Chondrocyte (in vitro differentiated cells): ENCODE measurements at regions not wholly inside any gene's neighbourhood (a gene's known extent, or its start where the extent isn't known, plus 50 kb on each side); places are given as distances from the start of the nearest gene placed in this dataset.

ENCODE experiments used
- DNase-seq: peaks from one replicate; pipeline ENCODE4 v3.0.0; 2021; ENCODE audit warnings: mixed read lengths, low spot score
- H3K27ac Mint-ChIP-seq: one replicate; pipeline ENCODE4 v1.8.0; 2021; ENCODE audit warnings: mild to moderate bottlenecking, moderate library complexity, mixed read lengths; ENCODE audit not compliant: unreplicated experiment
- H3K27me3 Mint-ChIP-seq: 2 replicates; pipeline ENCODE4 v1.8.0; 2021; ENCODE audit warnings: low read depth, mixed read lengths
- H3K36me3 Mint-ChIP-seq: 2 replicates; pipeline ENCODE4 v1.8.0; 2021; ENCODE audit warnings: low read depth, mixed read lengths
- H3K4me1 Mint-ChIP-seq: 2 replicates; pipeline ENCODE4 v1.8.0; 2021; ENCODE audit warnings: low read depth, mild to moderate bottlenecking, mixed read lengths
- H3K4me3 Mint-ChIP-seq: one replicate; pipeline ENCODE4 v1.8.0; 2021; ENCODE audit warnings: mild to moderate bottlenecking, moderate library complexity, mixed read lengths; ENCODE audit not compliant: unreplicated experiment
- H3K9me3 Mint-ChIP-seq: 2 replicates; pipeline ENCODE4 v1.8.0; 2021; ENCODE audit warnings: low read depth, mixed read lengths
- CTCF ChIP-seq: fragments of 200-600 bp; sonication (generic); IDR thresholded peaks from 2 replicates; pipeline ENCODE4 v1.5.0; 2021; ENCODE audit warnings: antibody characterized with exemption, mild to moderate bottlenecking, moderate library complexity

- Mint-ChIP-seq H3K4me1 (peaks cover 1% of the 10 kb centered on the region), H3K9me3 (no peaks in the 10 kb centered on the region), H3K27me3 (peaks cover 16% of the 10 kb centered on the region), H3K36me3 (no peaks in the 10 kb centered on the region), H3K4me3 (no peak overlapping the region), H3K27ac (no peak overlapping the region)
- DNase-seq: no peak
- no peak for TF ChIP-seq CTCF
These were observed 507.6 kb downstream of the INSC start for GRCh38 chr11:15622231-15622890.

GRCh38 chr11:15624701-15625100 lies 510.0 kb downstream of the INSC start:
- Mint-ChIP-seq H3K4me3 (no peak overlapping the region), H3K27me3 (peaks cover 14% of the 10 kb centered on the region), H3K9me3 (no peaks in the 10 kb centered on the region), H3K36me3 (no peaks in the 10 kb centered on the region), H3K4me1 (peaks cover 6% of the 10 kb centered on the region), H3K27ac (no peak overlapping the region)
- TF ChIP-seq CTCF: no peak
- DNase-seq: no peak

GRCh38 chr11:15625691-15626090 lies 511.0 kb downstream of the INSC start:
- Mint-ChIP-seq H3K9me3 (no peaks in the 10 kb centered on the region), H3K4me1 (peaks cover 6% of the 10 kb centered on the region), H3K27me3 (peaks cover 14% of the 10 kb centered on the region), H3K36me3 (no peaks in the 10 kb centered on the region), H3K27ac (no peak overlapping the region), H3K4me3 (no peak overlapping the region)
- no peak for TF ChIP-seq CTCF
- DNase-seq: no peak

- no peak overlapping the region for H3K4me3 Mint-ChIP-seq
- no peak for DNase-seq
- H3K27me3 Mint-ChIP-seq: peaks cover 2% of the 10 kb centered on the region
- H3K36me3 Mint-ChIP-seq: no peaks in the 10 kb centered on the region
- no peak overlapping the region for H3K27ac Mint-ChIP-seq
- no peaks in the 10 kb centered on the region for H3K9me3 Mint-ChIP-seq
- H3K4me1 Mint-ChIP-seq: peaks cover 6% of the 10 kb centered on the region
- no peak for TF ChIP-seq CTCF
These were observed 512.8 kb downstream of the INSC start for GRCh38 chr11:15627560-15627959.

- DNase-seq: no peak
- Mint-ChIP-seq H3K4me1 (peaks cover 6% of the 10 kb centered on the region), H3K4me3 (no peak overlapping the region), H3K36me3 (no peaks in the 10 kb centered on the region), H3K9me3 (no peaks in the 10 kb centered on the region), H3K27ac (no peak overlapping the region), H3K27me3 (no peaks in the 10 kb centered on the region)
- TF ChIP-seq CTCF: peak; percentile 43
These were observed 515.1 kb downstream of the INSC start for GRCh38 chr11:15629690-15630321.
